ENCODE measurements at regions not wholly inside any gene's neighbourhood (a gene's known extent, or its start where the extent isn't known, plus 50 kb on each side); places are given as distances from the start of the nearest gene placed in this dataset.
A peak's percentile ranks its signal among the peaks of the same experiment; 100 is the strongest.

- TF ChIP-seq CTCF (IDR thresholded peaks at IDR 0.05; ENCODE audit: unreplicated experiment), result no peak
- ChIA-PET POLR2A (interaction anchor here (7.7 kb wide), 1 partner anchor 296 kb away, joined by 95 read pairs; the partner anchor contains the start of gene STXBP5), CTCF (interaction anchor here (0.7 kb wide), 1 partner anchor 403 kb away, joined by 3 read pairs; no protein-coding TSS in a partner anchor)
- H3K4me1 Mint-ChIP-seq (ENCODE audit: insufficient read depth, unreplicated experiment), result peaks cover 36% of the 10 kb centered on the region
- intact Hi-C loops (cut with micrococcal nuclease), result no loop called here
- no peak for DNase-seq (ENCODE audit: unreplicated experiment)
- no peaks in the 10 kb centered on the region for H3K36me3 Mint-ChIP-seq (ENCODE audit: insufficient read depth, unreplicated experiment)
- H3K9me3 Mint-ChIP-seq (ENCODE audit: unreplicated experiment), result no peaks in the 10 kb centered on the region
- BruUV-seq (replicated peaks), result no TSS peak
- no peak overlapping the region for H3K4me3 Mint-ChIP-seq (ENCODE audit: unreplicated experiment)
- H3K27me3 Mint-ChIP-seq (ENCODE audit: insufficient read depth, unreplicated experiment), result no peaks in the 10 kb centered on the region
- no peak overlapping the region for H3K27ac Mint-ChIP-seq (ENCODE audit: low read depth, unreplicated experiment)
Observed at GRCh38 chr6:146909886-146910285, 294.3 kb upstream of the STXBP5 start.

DNA sequence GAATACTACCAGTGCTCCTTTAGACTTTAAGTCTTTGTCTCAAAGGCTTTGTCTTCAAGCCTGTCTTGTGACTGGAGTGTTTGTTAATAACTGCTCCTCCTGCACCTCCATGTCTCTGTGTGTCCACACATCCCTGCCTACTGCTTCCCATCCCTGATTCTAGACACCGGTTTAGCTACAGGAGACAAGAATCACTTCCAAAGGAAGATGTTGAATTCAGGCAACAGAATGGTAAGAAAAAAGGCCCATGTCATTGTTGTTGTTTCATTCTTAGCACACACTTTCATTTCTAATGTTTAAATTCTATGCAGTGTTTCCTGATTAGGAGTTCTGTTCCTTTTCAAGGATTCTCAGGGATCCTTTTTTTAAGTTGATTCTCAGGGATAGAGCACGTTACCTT, 293.6 kb upstream of the STXBP5 start:
- CTCF ChIA-PET, result interaction anchor here (2.7 kb wide), 1 partner anchor 8 kb away, joined by 15 read pairs; no protein-coding TSS in a partner anchor
- H3K4me3 Mint-ChIP-seq (ENCODE audit: unreplicated experiment), result no peak overlapping the region
- H3K36me3 Mint-ChIP-seq (ENCODE audit: insufficient read depth, unreplicated experiment), result no peaks in the 10 kb centered on the region
- intact Hi-C loops (cut with micrococcal nuclease), result no loop called here
- no peak for DNase-seq (ENCODE audit: unreplicated experiment)
- H3K4me1 Mint-ChIP-seq (ENCODE audit: insufficient read depth, unreplicated experiment), result peaks cover 32% of the 10 kb centered on the region
- no peak for TF ChIP-seq CTCF (IDR thresholded peaks at IDR 0.05; ENCODE audit: unreplicated experiment)
- no peaks in the 10 kb centered on the region for H3K27me3 Mint-ChIP-seq (ENCODE audit: insufficient read depth, unreplicated experiment)
- POLR2A ChIA-PET, result interaction anchor here (7.7 kb wide), 1 partner anchor 295 kb away, joined by 95 read pairs; the partner anchor contains the start of gene STXBP5
- no peak overlapping the region for H3K27ac Mint-ChIP-seq (ENCODE audit: low read depth, unreplicated experiment)
- no peaks in the 10 kb centered on the region for H3K9me3 Mint-ChIP-seq (ENCODE audit: unreplicated experiment)
- no TSS peak for BruUV-seq (replicated peaks)

GRCh38 chr6:146911635-146912215, 292.5 kb upstream of the STXBP5 start:
- H3K27me3 Mint-ChIP-seq (ENCODE audit: insufficient read depth, unreplicated experiment), result no peaks in the 10 kb centered on the region
- no peak for TF ChIP-seq CTCF (IDR thresholded peaks at IDR 0.05; ENCODE audit: unreplicated experiment)

DNA sequence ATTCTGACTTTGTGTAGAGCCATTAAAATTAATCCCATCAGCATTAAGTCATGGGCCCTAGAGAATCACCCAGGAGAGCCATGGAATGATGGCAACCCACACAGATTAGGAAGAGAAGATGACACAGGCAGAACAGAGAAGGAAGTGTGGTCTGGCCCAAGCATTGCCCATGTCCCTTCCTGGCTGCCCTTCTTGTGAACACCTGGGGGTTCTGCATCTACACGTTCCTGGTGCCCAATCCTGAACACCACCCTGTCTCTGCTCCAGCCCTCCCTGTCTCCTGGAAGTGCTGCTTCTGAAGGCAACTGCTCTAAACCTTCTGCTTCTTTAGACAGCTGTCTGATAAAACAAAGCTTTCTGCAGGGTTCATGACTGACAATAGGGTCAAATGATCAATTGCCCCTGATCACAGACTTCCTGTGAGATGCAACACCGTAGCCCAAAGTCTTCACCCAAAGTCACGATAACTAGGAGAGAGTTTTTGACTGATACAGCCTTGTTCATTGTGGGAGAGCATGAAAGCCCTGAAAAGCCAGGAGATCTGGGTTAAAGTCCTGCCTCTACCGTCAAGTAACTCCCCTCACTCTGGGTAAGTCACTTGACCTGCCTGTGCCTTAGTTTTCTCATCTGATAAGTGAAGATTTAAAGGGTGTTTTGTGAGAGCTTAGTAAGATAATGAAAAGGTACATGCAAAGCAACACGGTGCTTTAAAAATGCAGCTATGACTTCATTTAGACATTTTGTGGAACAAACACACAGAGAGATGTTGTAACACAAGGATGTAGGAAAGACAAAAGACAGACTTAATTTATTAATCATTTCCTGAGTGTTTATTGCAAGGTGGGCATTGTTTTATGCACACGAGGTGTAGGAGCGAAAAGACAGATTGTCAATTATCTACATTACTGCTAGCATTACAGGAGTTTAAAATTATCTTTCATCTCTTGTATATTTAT, 291.2 kb upstream of the STXBP5 start:
- Mint-ChIP-seq H3K4me1 (ENCODE audit: insufficient read depth, unreplicated experiment) (peaks cover 40% of the 10 kb centered on the region), H3K4me3 (ENCODE audit: unreplicated experiment) (peak overlapping the region; percentile 17), H3K27ac (ENCODE audit: low read depth, unreplicated experiment) (peak overlapping the region; percentile 96), H3K27me3 (ENCODE audit: insufficient read depth, unreplicated experiment) (no peaks in the 10 kb centered on the region), H3K36me3 (ENCODE audit: insufficient read depth, unreplicated experiment) (no peaks in the 10 kb centered on the region), H3K9me3 (ENCODE audit: unreplicated experiment) (no peaks in the 10 kb centered on the region)
- CTCF ChIA-PET, result interaction anchor here (0.6 to 2.7 kb wide), 3 partner anchors 10 to 318 kb away, joined by 3 to 15 read pairs (median 4); no protein-coding TSS in a partner anchor
- POLR2A ChIA-PET, result interaction anchor here (0.6 to 7.7 kb wide), 7 partner anchors 12 to 375 kb away, joined by 3 to 95 read pairs (median 4); partner anchors contain the start of gene STXBP5
- no peak for TF ChIP-seq CTCF (IDR thresholded peaks at IDR 0.05; ENCODE audit: unreplicated experiment)
- intact Hi-C loops (cut with micrococcal nuclease), result no loop called here
- no TSS peak for BruUV-seq (replicated peaks)
- DNase-seq (ENCODE audit: unreplicated experiment), result peak; percentile 31

More at GRCh38 chr6:146911635-146912215, 292.5 kb upstream of the STXBP5 start:
- Mint-ChIP-seq H3K27ac (ENCODE audit: low read depth, unreplicated experiment) (no peak overlapping the region), H3K36me3 (ENCODE audit: insufficient read depth, unreplicated experiment) (no peaks in the 10 kb centered on the region), H3K4me3 (ENCODE audit: unreplicated experiment) (no peak overlapping the region), H3K9me3 (ENCODE audit: unreplicated experiment) (no peaks in the 10 kb centered on the region), H3K4me1 (ENCODE audit: insufficient read depth, unreplicated experiment) (peaks cover 40% of the 10 kb centered on the region)
- ChIA-PET CTCF (interaction anchor here (0.7 to 2.7 kb wide), 2 partner anchors 9 to 319 kb away, joined by 4 to 15 read pairs; no protein-coding TSS in a partner anchor), POLR2A (interaction anchor here (0.7 to 7.7 kb wide), 3 partner anchors 13 to 294 kb away, joined by 3 to 95 read pairs (median 3); partner anchors contain the start of gene STXBP5)
- intact Hi-C loops (cut with micrococcal nuclease), result no loop called here
- no peak for DNase-seq (ENCODE audit: unreplicated experiment)
- no TSS peak for BruUV-seq (replicated peaks)

Measured in MCF 10A (cell line).